Panc1 (cell line): ENCODE measurements at regions not wholly inside any gene's neighbourhood (a gene's known extent, or its start where the extent isn't known, plus 50 kb on each side); places are given as distances from the start of the nearest gene placed in this dataset.

Experiments
- POLR2AphosphoS5 ChIP-seq: IDR thresholded peaks from 2 replicates; pipeline ENCODE4 v1.6.1; 2012; ENCODE audit warnings: mild to moderate bottlenecking, low read depth, low read length, moderate library complexity
- TCF7L2 ChIP-seq: IDR thresholded peaks from 2 replicates; pipeline ENCODE4 v1.6.1; 2011; ENCODE audit warnings: mild to moderate bottlenecking, low read depth, low read length, inconsistent platforms
- TF ChIP-seq, protein P1 (sequence below): fragments of 450-650 bp; IDR thresholded peaks from 2 replicates; pipeline ENCODE4 v1.5.1; 2017; ENCODE audit warnings: mild to moderate bottlenecking

DNA sequence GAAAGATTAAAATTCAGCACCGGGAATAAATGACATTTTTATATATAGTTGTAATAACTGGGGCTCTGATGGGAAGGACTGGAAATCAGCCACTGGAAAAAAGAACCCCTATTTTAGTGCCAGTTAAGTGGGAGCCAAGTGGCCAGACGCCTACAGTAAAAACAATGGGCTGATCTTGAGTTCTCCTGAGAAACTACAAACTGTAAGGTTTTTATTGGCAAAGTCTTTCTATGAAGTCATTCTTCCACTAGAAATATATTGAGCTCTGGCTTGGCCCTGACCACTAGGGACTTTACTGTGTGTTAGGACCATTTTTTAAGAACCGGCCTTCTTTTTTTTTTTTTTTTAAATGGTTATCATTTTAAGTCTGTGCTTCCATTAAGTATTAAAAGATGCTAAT, 79.6 kb downstream of the ZNF22 start:
- TF ChIP-seq, protein P1, sequence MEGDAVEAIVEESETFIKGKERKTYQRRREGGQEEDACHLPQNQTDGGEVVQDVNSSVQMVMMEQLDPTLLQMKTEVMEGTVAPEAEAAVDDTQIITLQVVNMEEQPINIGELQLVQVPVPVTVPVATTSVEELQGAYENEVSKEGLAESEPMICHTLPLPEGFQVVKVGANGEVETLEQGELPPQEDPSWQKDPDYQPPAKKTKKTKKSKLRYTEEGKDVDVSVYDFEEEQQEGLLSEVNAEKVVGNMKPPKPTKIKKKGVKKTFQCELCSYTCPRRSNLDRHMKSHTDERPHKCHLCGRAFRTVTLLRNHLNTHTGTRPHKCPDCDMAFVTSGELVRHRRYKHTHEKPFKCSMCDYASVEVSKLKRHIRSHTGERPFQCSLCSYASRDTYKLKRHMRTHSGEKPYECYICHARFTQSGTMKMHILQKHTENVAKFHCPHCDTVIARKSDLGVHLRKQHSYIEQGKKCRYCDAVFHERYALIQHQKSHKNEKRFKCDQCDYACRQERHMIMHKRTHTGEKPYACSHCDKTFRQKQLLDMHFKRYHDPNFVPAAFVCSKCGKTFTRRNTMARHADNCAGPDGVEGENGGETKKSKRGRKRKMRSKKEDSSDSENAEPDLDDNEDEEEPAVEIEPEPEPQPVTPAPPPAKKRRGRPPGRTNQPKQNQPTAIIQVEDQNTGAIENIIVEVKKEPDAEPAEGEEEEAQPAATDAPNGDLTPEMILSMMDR = no peak
- TF ChIP-seq POLR2AphosphoS5 (no peak), TCF7L2 (no peak)
